H1 (cell line): ENCODE measurements at regions not wholly inside any gene's neighbourhood (a gene's known extent, or its start where the extent isn't known, plus 50 kb on each side); places are given as distances from the start of the nearest gene placed in this dataset.

Source experiments
- ATF2 ChIP-seq: IDR thresholded peaks from 2 replicates; pipeline ENCODE4 v1.6.1; 2012; ENCODE audit warnings: low read length, inconsistent platforms
- CHD2 ChIP-seq: IDR thresholded peaks from 2 replicates; pipeline ENCODE4 v1.6.1; 2012; ENCODE audit warnings: low read length, improper control_type of control experiment
- CTBP2 ChIP-seq: IDR thresholded peaks from 2 replicates; pipeline ENCODE4 v1.7.0; 2011; ENCODE audit warnings: borderline replicate concordance, mild to moderate bottlenecking, moderate library complexity, mixed read lengths, low read length; ENCODE audit not compliant: insufficient read depth, insufficient read length
- PHF8 ChIP-seq: fragments of 200-600 bp; sonication (generic); conservative IDR thresholded peaks from 2 replicates; pipeline ENCODE4 v1.7.1; 2012; ENCODE audit warnings: low read depth, mild to moderate bottlenecking, inconsistent platforms, low read length, moderate library complexity
- SIRT6 ChIP-seq: IDR thresholded peaks from one replicate; pipeline ENCODE4 v1.7.1; 2012; ENCODE audit warnings: low read length, inconsistent platforms
- SIX5 ChIP-seq: IDR thresholded peaks from 2 replicates; pipeline ENCODE4 v1.6.1; 2011; ENCODE audit warnings: mild to moderate bottlenecking, low read depth, low read length
- TEAD4 ChIP-seq: IDR thresholded peaks from 2 replicates; pipeline ENCODE4 v1.6.1; 2012; ENCODE audit warnings: low read depth, low read length, inconsistent platforms, mixed read lengths
- YY1 ChIP-seq: IDR thresholded peaks from 2 replicates; pipeline ENCODE4 v1.6.1; 2011; ENCODE audit warnings: low read depth, mild to moderate bottlenecking, low read length
- TF ChIP-seq, protein P1 (sequence below): fragments of 300-600 bp; sonication (generic); IDR thresholded peaks from 2 replicates; pipeline ENCODE4 v1.7.1; 2012; ENCODE audit warnings: low read length, moderate library complexity, mild to moderate bottlenecking, inconsistent platforms; ENCODE audit not compliant: insufficient replicate concordance

GRCh38 chr4:161280929-161281328 lies 882.9 kb downstream of the FSTL5 start (continued):
- TF ChIP-seq, protein P1, sequence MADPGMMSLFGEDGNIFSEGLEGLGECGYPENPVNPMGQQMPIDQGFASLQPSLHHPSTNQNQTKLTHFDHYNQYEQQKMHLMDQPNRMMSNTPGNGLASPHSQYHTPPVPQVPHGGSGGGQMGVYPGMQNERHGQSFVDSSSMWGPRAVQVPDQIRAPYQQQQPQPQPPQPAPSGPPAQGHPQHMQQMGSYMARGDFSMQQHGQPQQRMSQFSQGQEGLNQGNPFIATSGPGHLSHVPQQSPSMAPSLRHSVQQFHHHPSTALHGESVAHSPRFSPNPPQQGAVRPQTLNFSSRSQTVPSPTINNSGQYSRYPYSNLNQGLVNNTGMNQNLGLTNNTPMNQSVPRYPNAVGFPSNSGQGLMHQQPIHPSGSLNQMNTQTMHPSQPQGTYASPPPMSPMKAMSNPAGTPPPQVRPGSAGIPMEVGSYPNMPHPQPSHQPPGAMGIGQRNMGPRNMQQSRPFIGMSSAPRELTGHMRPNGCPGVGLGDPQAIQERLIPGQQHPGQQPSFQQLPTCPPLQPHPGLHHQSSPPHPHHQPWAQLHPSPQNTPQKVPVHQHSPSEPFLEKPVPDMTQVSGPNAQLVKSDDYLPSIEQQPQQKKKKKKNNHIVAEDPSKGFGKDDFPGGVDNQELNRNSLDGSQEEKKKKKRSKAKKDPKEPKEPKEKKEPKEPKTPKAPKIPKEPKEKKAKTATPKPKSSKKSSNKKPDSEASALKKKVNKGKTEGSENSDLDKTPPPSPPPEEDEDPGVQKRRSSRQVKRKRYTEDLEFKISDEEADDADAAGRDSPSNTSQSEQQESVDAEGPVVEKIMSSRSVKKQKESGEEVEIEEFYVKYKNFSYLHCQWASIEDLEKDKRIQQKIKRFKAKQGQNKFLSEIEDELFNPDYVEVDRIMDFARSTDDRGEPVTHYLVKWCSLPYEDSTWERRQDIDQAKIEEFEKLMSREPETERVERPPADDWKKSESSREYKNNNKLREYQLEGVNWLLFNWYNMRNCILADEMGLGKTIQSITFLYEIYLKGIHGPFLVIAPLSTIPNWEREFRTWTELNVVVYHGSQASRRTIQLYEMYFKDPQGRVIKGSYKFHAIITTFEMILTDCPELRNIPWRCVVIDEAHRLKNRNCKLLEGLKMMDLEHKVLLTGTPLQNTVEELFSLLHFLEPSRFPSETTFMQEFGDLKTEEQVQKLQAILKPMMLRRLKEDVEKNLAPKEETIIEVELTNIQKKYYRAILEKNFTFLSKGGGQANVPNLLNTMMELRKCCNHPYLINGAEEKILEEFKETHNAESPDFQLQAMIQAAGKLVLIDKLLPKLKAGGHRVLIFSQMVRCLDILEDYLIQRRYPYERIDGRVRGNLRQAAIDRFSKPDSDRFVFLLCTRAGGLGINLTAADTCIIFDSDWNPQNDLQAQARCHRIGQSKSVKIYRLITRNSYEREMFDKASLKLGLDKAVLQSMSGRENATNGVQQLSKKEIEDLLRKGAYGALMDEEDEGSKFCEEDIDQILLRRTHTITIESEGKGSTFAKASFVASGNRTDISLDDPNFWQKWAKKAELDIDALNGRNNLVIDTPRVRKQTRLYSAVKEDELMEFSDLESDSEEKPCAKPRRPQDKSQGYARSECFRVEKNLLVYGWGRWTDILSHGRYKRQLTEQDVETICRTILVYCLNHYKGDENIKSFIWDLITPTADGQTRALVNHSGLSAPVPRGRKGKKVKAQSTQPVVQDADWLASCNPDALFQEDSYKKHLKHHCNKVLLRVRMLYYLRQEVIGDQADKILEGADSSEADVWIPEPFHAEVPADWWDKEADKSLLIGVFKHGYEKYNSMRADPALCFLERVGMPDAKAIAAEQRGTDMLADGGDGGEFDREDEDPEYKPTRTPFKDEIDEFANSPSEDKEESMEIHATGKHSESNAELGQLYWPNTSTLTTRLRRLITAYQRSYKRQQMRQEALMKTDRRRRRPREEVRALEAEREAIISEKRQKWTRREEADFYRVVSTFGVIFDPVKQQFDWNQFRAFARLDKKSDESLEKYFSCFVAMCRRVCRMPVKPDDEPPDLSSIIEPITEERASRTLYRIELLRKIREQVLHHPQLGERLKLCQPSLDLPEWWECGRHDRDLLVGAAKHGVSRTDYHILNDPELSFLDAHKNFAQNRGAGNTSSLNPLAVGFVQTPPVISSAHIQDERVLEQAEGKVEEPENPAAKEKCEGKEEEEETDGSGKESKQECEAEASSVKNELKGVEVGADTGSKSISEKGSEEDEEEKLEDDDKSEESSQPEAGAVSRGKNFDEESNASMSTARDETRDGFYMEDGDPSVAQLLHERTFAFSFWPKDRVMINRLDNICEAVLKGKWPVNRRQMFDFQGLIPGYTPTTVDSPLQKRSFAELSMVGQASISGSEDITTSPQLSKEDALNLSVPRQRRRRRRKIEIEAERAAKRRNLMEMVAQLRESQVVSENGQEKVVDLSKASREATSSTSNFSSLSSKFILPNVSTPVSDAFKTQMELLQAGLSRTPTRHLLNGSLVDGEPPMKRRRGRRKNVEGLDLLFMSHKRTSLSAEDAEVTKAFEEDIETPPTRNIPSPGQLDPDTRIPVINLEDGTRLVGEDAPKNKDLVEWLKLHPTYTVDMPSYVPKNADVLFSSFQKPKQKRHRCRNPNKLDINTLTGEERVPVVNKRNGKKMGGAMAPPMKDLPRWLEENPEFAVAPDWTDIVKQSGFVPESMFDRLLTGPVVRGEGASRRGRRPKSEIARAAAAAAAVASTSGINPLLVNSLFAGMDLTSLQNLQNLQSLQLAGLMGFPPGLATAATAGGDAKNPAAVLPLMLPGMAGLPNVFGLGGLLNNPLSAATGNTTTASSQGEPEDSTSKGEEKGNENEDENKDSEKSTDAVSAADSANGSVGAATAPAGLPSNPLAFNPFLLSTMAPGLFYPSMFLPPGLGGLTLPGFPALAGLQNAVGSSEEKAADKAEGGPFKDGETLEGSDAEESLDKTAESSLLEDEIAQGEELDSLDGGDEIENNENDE = no peak
- TF ChIP-seq YY1 = no peak
- TF ChIP-seq CTBP2 = no peak
- TF ChIP-seq CHD2 = no peak
- TF ChIP-seq TEAD4 = no peak
- TF ChIP-seq SIX5 = no peak
- TF ChIP-seq SIRT6 = no peak
- TF ChIP-seq PHF8 = no peak
- TF ChIP-seq ATF2 = no peak
